Fibroblast of mammary gland (primary cell): ENCODE measurements at regions not wholly inside any gene's neighbourhood (a gene's known extent, or its start where the extent isn't known, plus 50 kb on each side); places are given as distances from the start of the nearest gene placed in this dataset.

Source experiments
- DNase-seq: peaks from one replicate; pipeline ENCODE4 v3.0.0-alpha.2; 2010; ENCODE audit warnings: low read depth
- H3K4me3 ChIP-seq: 2 replicates; pipeline ENCODE4 v1.5.1; 2011; ENCODE audit warnings: low read depth, mild to moderate bottlenecking, low read length, moderate library complexity; ENCODE audit not compliant: control insufficient read depth
- CTCF ChIP-seq: conservative IDR thresholded peaks from 2 replicates; pipeline ENCODE4 v1.5.1; 2011; ENCODE audit warnings: low read depth, low read length, inconsistent platforms; ENCODE audit not compliant: control insufficient read depth, insufficient read depth

GRCh38 chr13:78777976-78778375 is 119.0 kb upstream of the OBI1 start:
- TF ChIP-seq CTCF = no peak
- H3K4me3 ChIP-seq = no peak overlapping the region
- DNase-seq = no peak

DNA sequence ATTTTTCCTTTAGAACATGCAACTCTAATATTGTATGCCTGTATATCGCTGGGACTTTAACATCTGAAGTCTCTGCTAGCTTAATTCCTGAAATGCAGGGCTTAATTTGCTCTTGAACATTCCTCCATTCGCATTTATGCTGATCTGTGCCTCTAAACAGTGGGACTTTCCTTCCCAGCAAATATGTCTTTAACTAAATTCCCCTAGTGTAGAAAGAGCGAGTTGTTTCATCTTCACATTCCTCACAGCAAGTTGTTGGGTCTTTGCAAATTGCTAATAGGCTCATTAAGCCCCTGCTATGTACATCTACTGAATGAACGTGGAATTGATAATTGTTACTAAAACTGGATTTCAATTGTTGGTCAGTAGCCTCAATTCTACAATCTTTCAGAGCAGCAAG is 118.4 kb upstream of the OBI1 start:
- TF ChIP-seq CTCF = no peak
- DNase-seq = no peak
- H3K4me3 ChIP-seq = no peak overlapping the region

DNA sequence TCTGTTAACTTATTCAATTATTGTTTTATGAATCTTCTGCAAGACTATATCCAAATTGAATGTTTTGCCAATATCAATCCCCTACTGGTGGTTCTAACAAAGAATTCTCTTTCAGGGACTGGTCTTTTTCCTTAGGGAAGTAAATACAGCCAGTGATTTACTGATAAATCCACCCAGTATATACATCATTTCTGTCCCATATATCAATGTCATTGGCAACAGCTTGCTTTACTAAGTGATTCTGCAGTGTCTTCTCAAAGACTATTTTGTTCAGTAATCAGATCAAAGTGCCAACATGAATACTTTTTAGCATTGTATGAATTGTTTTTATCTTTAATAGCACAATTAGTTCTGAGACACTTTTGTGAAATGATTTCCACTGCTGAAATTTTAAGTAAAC is 114.0 kb upstream of the OBI1 start:
- H3K4me3 ChIP-seq = no peak overlapping the region
- no peak for DNase-seq
- no peak for TF ChIP-seq CTCF

GRCh38 chr13:78770601-78771000 is 111.6 kb upstream of the OBI1 start:
- no peak for DNase-seq
- no peak overlapping the region for H3K4me3 ChIP-seq
- TF ChIP-seq CTCF = no peak

- no peak for TF ChIP-seq CTCF
- no peak for DNase-seq
- no peak overlapping the region for H3K4me3 ChIP-seq
These were observed 110.0 kb upstream of the OBI1 start for GRCh38 chr13:78768950-78769349.

- no peak for TF ChIP-seq CTCF
- no peak overlapping the region for H3K4me3 ChIP-seq
- DNase-seq = no peak
These were observed 105.7 kb upstream of the OBI1 start for GRCh38 chr13:78764665-78765064.

DNA sequence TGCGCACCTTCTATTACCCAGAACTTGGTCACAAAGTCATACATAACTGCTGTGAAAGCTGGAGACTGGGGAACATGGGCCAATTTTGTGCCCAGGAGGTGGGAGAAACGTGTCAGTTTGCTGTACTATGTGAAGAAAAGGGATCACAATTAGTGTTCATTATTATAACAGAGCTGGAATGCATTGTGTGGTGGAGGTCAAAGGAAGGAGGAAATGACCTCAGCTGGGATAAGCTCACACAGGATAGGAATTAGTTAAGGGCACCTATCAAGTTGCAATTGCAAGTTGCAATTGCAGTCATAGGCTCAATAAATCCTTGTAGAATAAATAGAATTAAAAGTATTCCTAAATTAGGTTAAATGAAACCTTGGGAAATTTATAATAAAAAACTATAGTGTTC is 103.9 kb upstream of the OBI1 start:
- no peak overlapping the region for H3K4me3 ChIP-seq
- no peak for DNase-seq
- TF ChIP-seq CTCF = no peak
